Loucy (cell line): ENCODE measurements at regions not wholly inside any gene's neighbourhood (a gene's known extent, or its start where the extent isn't known, plus 50 kb on each side); places are given as distances from the start of the nearest gene placed in this dataset.

Experiments used
- H2AFZ ChIP-seq: fragments of 200-600 bp; sonication (generic); 2 replicates; pipeline ENCODE4 v1.6.0; 2016; ENCODE audit warnings: antibody characterized with exemption, mild to moderate bottlenecking, low read length, moderate library complexity
- H3F3A ChIP-seq: fragments of 200-600 bp; 2 replicates; pipeline ENCODE4 v1.6.0; 2016; ENCODE audit warnings: antibody characterized with exemption, low read depth, mild to moderate bottlenecking
- H3K27me3 ChIP-seq: fragments of 200-600 bp; sonication (generic); 2 replicates; pipeline ENCODE4 v1.6.1; 2014; ENCODE audit warnings: low read length, mild to moderate bottlenecking; ENCODE audit not compliant: insufficient read depth, poor library complexity, severe bottlenecking
- H3K36me3 ChIP-seq: fragments of 200-600 bp; sonication (generic); 2 replicates; pipeline ENCODE4 v1.6.1; 2016; ENCODE audit warnings: low read length; ENCODE audit not compliant: insufficient read depth
- H3K4me1 ChIP-seq: fragments of 200-600 bp; sonication (generic); 2 replicates; pipeline ENCODE4 v1.5.1; 2014; ENCODE audit warnings: low read length, mild to moderate bottlenecking; ENCODE audit not compliant: insufficient read depth, poor library complexity, severe bottlenecking
- H3K4me2 ChIP-seq: fragments of 200-600 bp; sonication (generic); 2 replicates; pipeline ENCODE4 v1.6.0; 2014; ENCODE audit warnings: antibody characterized with exemption, low read length, low read depth, mild to moderate bottlenecking; ENCODE audit not compliant: poor library complexity, severe bottlenecking
- H3K4me3 ChIP-seq: fragments of 200-600 bp; sonication (generic); 2 replicates; pipeline ENCODE4 v1.5.1; 2014; ENCODE audit warnings: low read length, mild to moderate bottlenecking, mixed read lengths; ENCODE audit not compliant: poor library complexity, severe bottlenecking
- H3K79me2 ChIP-seq: fragments of 200-600 bp; sonication (generic); 2 replicates; pipeline ENCODE4 v1.6.1; 2014; ENCODE audit warnings: low read length; ENCODE audit not compliant: insufficient read depth
- H3K9ac ChIP-seq: fragments of 200-600 bp; sonication (generic); 2 replicates; pipeline ENCODE4 v1.6.0; 2014; ENCODE audit warnings: mild to moderate bottlenecking, low read depth, low read length, moderate library complexity; ENCODE audit not compliant: poor library complexity, severe bottlenecking
- H3K9me2 ChIP-seq: fragments of 200-600 bp; sonication (generic); replicated peaks from 2 replicates; pipeline ENCODE4 v1.6.1; 2016; ENCODE audit warnings: low read depth, low read length, mixed read lengths
- H3K9me3 ChIP-seq: fragments of 200-600 bp; sonication (generic); 2 replicates; pipeline ENCODE4 v1.6.1; 2014; ENCODE audit warnings: mild to moderate bottlenecking, antibody characterized with exemption, low read length, low read depth; ENCODE audit not compliant: insufficient read depth
- H4K20me1 ChIP-seq: fragments of 200-600 bp; sonication (generic); 2 replicates; pipeline ENCODE4 v1.6.0; 2014; ENCODE audit warnings: antibody characterized with exemption, low read length, mild to moderate bottlenecking; ENCODE audit not compliant: insufficient read depth, poor library complexity, severe bottlenecking
- CTCF ChIP-seq: fragments of 200-600 bp; sonication (generic); conservative IDR thresholded peaks from 2 replicates; pipeline ENCODE4 v1.5.1; 2014; ENCODE audit warnings: mild to moderate bottlenecking, antibody characterized with exemption, low read length
- EZH2phosphoT487 ChIP-seq: fragments of 200-600 bp; IDR thresholded peaks from 2 replicates; pipeline ENCODE4 v1.6.1; 2018; ENCODE audit warnings: antibody characterized with exemption, mild to moderate bottlenecking, moderate library complexity, borderline replicate concordance

GRCh38 chr4:111957116-111957515 is 188.1 kb upstream of the FAM241A start:
- no peaks in the 10 kb centered on the region for H3F3A ChIP-seq
- no peak overlapping the region for H3K4me3 ChIP-seq
- no peaks in the 10 kb centered on the region for H4K20me1 ChIP-seq
- H2AFZ ChIP-seq, result no peak overlapping the region
- TF ChIP-seq EZH2phosphoT487, result no peak
- no peak for TF ChIP-seq CTCF
- no peak overlapping the region for H3K4me2 ChIP-seq
- H3K9me2 ChIP-seq, result no peaks in the 10 kb centered on the region
- no peaks in the 10 kb centered on the region for H3K79me2 ChIP-seq
- H3K36me3 ChIP-seq, result no peaks in the 10 kb centered on the region
- no peaks in the 10 kb centered on the region for H3K9me3 ChIP-seq
- H3K4me1 ChIP-seq, result peaks cover 18% of the 10 kb centered on the region
- H3K27me3 ChIP-seq, result no peaks in the 10 kb centered on the region
- H3K9ac ChIP-seq, result no peak overlapping the region

GRCh38 chr4:111957997-111958396 is 187.3 kb upstream of the FAM241A start:
- Histone ChIP-seq H3K9me2 (no peaks in the 10 kb centered on the region), H2AFZ (no peak overlapping the region), H3K4me2 (no peak overlapping the region), H4K20me1 (no peaks in the 10 kb centered on the region), H3K4me3 (no peak overlapping the region), H3K27me3 (no peaks in the 10 kb centered on the region), H3F3A (no peaks in the 10 kb centered on the region), H3K4me1 (peaks cover 18% of the 10 kb centered on the region), H3K36me3 (no peaks in the 10 kb centered on the region), H3K9ac (no peak overlapping the region), H3K9me3 (no peaks in the 10 kb centered on the region), H3K79me2 (no peaks in the 10 kb centered on the region)
- TF ChIP-seq EZH2phosphoT487 (no peak), CTCF (no peak)

- Histone ChIP-seq H3K4me3 (peak overlapping the region; percentile 10), H3K79me2 (no peaks in the 10 kb centered on the region), H3K36me3 (no peaks in the 10 kb centered on the region), H3K9me3 (no peaks in the 10 kb centered on the region), H3K27me3 (no peaks in the 10 kb centered on the region), H3F3A (no peaks in the 10 kb centered on the region), H3K9me2 (no peaks in the 10 kb centered on the region), H4K20me1 (no peaks in the 10 kb centered on the region), H2AFZ (0 out of 2 replicates have a peak overlapping the region, but pooled peaks have one; percentile 4), H3K4me2 (peak overlapping the region; percentile 49), H3K9ac (no peak overlapping the region), H3K4me1 (peaks cover 18% of the 10 kb centered on the region)
- no peak for TF ChIP-seq EZH2phosphoT487
- TF ChIP-seq CTCF, result no peak
Observed at GRCh38 chr4:111959222-111959621, 186.0 kb upstream of the FAM241A start.
